Glomerular visceral epithelial cell (primary cell): ENCODE measurements at regions not wholly inside any gene's neighbourhood (a gene's known extent, or its start where the extent isn't known, plus 50 kb on each side); places are given as distances from the start of the nearest gene placed in this dataset.
"Not testable (repeated sequence)": the region's sequence is repeated elsewhere in the genome, so short reads cannot be mapped to it uniquely, and the experiment has no call there.

ENCODE experiments used
- DNase-seq: peaks from one replicate; pipeline ENCODE4 v3.0.0-alpha.2; 2016; ENCODE audit errors: extremely low spot score

GRCh38 chr1:204780630-204781029 lies 90.0 kb upstream of the NFASC start:
- DNase-seq, result no peak

GRCh38 chr1:204782118-204782700 lies 88.5 kb upstream of the NFASC start:
- no peak for DNase-seq

- not testable (repeated sequence) for DNase-seq
Measured at GRCh38 chr1:204785023-204785422, 85.6 kb upstream of the NFASC start.

- DNase-seq, result no peak
Measured at GRCh38 chr1:204788470-204788869, 82.2 kb upstream of the NFASC start.

- DNase-seq, result peak; percentile 50
Measured at GRCh38 chr1:204791453-204792353, 79.0 kb upstream of the NFASC start.

- DNase-seq, result no peak
Measured at GRCh38 chr1:204792354-204792692, 78.3 kb upstream of the NFASC start.

- no peak for DNase-seq
Measured at GRCh38 chr1:204793259-204793914, 77.3 kb upstream of the NFASC start.

- DNase-seq, result not testable (repeated sequence)
Measured at GRCh38 chr1:204796886-204797285, 73.8 kb upstream of the NFASC start.

GRCh38 chr1:204797401-204797800 lies 73.3 kb upstream of the NFASC start:
- DNase-seq, result no peak

- DNase-seq, result no peak
Measured at GRCh38 chr1:204799630-204800029, 71.0 kb upstream of the NFASC start.

GRCh38 chr1:204801211-204801610 lies 69.5 kb upstream of the NFASC start:
- no peak for DNase-seq

GRCh38 chr1:204802401-204803175 lies 68.1 kb upstream of the NFASC start:
- no peak for DNase-seq

GRCh38 chr1:204803607-204804006 lies 67.1 kb upstream of the NFASC start:
- no peak for DNase-seq

- DNase-seq, result peak; percentile 74
Measured at GRCh38 chr1:204806943-204807687, 63.5 kb upstream of the NFASC start.

GRCh38 chr1:204809488-204809887 lies 61.2 kb upstream of the NFASC start:
- no peak for DNase-seq

- DNase-seq, result no peak
Measured at GRCh38 chr1:204812842-204813241, 57.8 kb upstream of the NFASC start.

GRCh38 chr1:204813522-204813921 lies 57.1 kb upstream of the NFASC start:
- DNase-seq, result no peak

- DNase-seq, result no peak
Measured at GRCh38 chr1:204814166-204814884, 56.3 kb upstream of the NFASC start.

GRCh38 chr1:204817341-204817740 lies 53.3 kb upstream of the NFASC start:
- no peak for DNase-seq

- DNase-seq, result no peak
Measured at GRCh38 chr1:204818998-204819397, 51.7 kb upstream of the NFASC start.

- no peak for DNase-seq
Measured at GRCh38 chr1:204819495-204819894, 51.2 kb upstream of the NFASC start.
